GDM1 (cell line): ENCODE measurements at regions not wholly inside any gene's neighbourhood (a gene's known extent, or its start where the extent isn't known, plus 50 kb on each side); places are given as distances from the start of the nearest gene placed in this dataset.

Experiments used
- DNase-seq: peaks from one replicate; lab custom pipeline; 2025; lab: John Stamatoyannopoulos, UW

- peak; percentile 12 for DNase-seq
Measured at GRCh38 chr12:62123721-62124203, 136.4 kb upstream of the USP15 start.

DNA sequence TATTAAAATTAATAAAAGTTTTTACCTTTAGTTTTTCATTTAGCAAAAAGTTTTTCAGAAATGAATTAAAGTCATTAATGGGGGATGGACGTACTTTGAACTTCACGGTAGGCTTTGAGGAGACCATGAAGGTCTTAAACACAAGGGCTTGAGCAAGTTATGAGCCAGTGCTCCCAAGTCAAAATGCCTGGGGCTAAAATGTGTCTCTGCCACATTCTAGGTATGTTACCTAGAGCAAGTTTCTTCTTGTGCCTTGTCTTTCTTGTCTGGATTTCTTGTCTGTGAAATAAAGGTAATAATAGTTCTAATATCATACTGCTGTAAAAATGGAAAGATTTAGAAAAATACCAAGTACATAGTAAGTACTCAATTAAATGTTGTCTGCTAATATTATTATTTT lies 132.7 kb upstream of the USP15 start:
- DNase-seq = no peak

- DNase-seq = no peak
Measured at GRCh38 chr12:62128175-62128975, 131.8 kb upstream of the USP15 start.

GRCh38 chr12:62129291-62129690 lies 130.9 kb upstream of the USP15 start:
- no peak for DNase-seq

GRCh38 chr12:62130402-62130801 lies 129.8 kb upstream of the USP15 start:
- no peak for DNase-seq

GRCh38 chr12:62130834-62131552 lies 129.2 kb upstream of the USP15 start:
- DNase-seq = no peak

DNA sequence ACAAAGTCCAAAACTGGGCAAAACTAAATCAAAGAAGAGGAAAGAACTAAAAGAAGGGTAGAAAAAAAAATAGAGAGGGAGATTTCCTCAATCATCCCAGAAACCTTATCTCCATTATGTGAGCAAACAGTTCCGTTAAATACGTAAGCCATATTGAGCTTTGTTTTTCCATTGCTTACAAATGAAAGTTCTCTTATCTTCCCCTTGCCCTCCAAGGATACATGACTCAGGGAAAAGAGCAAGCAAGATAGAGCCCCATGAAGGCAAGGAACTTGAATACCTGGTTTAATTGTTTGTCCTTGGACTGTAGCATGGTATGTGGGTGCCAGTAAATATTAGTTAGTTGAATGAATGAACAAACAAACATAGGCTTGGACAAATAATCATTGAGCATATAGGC lies 126.8 kb upstream of the USP15 start:
- DNase-seq = no peak

DNA sequence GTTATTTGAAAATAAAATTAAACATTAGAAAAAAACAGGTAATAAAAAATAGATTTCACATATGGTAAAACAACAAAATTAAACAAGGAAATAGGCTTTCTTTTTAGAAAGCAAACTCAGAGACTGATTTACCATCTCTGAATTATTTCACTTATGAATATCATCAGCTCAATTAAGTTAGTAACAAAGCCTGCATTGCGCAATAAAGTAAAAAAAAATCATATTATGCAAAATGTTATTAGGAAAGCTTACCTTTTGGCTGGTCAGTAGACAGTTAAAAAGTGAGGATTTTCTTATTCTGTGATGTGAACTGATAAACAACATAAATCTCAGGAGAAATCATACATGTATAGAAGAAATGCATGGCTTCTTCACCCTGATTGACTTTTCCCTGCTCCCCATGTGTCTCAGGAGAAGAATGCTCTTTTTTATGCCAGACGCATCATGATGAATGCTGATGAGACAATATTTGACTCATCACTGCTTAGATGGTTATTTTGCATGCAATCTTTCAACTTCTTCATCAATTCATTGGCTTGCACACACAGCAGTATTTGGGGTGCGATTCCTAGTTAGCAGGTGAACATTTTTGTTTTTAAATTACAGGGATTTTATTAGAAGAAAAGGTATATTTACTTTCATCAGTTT lies 124.5 kb upstream of the USP15 start:
- DNase-seq = no peak

GRCh38 chr12:62136496-62136895 lies 123.7 kb upstream of the USP15 start:
- no peak for DNase-seq

DNA sequence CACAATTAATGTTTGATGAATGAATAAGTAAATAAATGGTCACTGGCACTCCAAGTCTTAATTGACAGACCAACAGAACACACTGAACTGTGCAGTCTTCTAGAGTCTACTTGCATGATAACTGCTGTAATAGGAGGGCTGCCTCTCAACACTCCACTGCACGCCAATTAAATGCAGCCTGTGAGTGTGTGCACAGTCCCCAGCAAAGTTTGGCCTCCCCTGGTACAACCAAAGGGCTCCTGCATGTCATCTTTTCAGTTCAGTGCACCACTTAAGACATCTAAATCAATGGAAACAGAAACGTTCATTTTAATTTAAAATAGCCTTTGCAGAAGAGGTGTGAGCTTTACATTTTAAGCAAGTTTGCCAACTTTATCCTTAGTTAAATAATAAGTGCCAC lies 121.7 kb upstream of the USP15 start:
- DNase-seq = no peak

DNA sequence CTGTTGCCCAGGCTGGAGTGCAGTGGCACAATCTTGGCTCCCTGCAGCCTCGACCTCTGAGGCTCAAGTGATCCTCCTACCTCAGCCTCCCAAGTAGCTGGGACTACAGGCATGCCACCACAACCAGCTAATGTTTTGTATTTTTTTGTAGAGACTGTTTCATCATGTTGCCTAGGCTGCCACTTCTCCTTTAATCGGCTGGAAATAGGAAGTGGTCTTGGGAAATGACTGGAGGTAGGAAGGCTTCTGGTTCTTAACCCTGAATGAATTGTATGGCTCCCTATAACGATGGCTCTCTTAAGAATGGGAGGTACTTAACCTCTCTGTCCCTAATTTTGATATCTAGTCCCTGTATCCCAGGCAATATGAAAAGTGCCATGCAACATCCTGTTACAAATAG lies 113.9 kb upstream of the USP15 start:
- DNase-seq = no peak

DNA sequence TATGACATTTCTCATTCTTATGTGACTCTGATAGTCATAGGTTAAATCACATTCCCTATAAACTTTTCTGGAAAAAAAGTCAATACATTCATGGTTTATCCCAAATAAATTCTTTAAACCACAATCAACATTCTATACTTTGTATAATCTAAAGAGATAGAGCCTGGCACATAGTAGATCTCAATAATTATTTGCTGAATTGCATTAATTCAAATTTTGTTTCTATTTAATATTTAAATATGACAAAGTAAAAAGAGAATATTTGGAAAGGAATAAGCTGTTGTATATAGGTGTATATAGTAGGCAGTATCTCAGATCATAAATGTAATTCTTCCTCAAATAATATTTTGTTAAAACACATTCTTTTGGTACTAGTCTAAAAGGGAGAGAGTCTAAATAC lies 102.2 kb upstream of the USP15 start:
- DNase-seq = no peak

GRCh38 chr12:62158461-62159360 lies 101.5 kb upstream of the USP15 start:
- no peak for DNase-seq

GRCh38 chr12:62162214-62162613 lies 98.0 kb upstream of the USP15 start:
- DNase-seq = no peak

GRCh38 chr12:62163368-62163767 lies 96.8 kb upstream of the USP15 start:
- DNase-seq = no peak

- DNase-seq = no peak
Measured at GRCh38 chr12:62164036-62164435, 96.2 kb upstream of the USP15 start.

DNA sequence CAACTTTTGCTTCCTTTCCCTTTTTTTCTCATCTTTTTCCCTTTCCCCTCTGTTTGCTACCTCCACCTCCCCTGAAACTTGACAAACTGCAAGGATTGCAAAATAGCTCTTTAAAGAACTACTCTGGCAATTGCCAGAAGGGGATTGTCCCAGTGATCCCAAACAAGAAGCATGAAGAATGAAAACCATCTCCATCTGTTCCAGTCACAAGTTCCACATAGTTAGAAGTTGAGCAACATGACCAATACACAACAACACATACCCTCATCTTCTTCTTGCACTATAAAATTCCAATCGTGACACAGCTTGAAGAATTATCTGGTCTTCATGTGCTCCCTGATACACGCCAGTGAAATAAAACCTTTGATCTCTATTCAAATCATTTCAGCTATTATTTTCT lies 93.7 kb upstream of the USP15 start:
- DNase-seq = no peak

GRCh38 chr12:62168411-62168810 lies 91.8 kb upstream of the USP15 start:
- no peak for DNase-seq

GRCh38 chr12:62170241-62170640 lies 90.0 kb upstream of the USP15 start:
- no peak for DNase-seq

DNA sequence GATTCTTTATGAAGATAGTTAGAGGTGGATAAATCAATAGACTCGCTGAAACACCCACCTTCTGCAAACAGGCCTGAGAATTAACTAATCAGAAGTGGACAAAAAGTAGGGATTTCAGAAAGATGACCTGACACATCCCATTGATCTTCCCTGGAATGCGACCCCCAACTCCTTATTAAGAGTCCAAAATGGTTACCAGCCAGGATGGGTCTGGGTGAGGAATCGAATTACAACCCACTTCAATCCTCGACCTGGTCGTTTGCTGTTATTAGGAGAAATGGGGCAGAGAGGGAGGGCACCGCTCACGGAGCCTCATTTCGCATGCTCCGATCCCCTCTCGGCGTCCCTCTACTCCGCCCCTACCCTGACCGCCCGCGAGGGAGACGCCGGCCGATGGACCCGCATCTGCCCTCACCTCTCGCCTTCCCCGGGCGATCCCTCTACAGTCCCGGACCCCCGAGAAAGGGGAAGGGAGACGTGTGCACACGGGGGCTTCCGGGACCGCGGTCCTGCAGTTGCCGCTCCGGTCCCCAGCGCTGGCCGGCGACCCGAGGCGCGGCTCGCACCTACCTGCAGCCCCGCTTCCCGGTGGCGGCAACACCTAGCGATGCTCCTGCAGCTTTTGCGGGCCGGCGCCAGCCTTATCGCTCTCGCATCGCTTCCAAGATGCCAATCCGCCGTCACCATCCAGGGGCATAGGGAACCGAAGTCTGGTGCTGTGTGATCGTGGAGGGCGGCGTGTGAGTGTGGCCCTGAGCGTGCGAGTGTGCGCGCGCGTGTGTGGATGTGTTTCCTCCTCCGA lies 69.3 kb upstream of the USP15 start:
- no peak for DNase-seq
